ENCODE measurements at regions not wholly inside any gene's neighbourhood (a gene's known extent, or its start where the extent isn't known, plus 50 kb on each side); places are given as distances from the start of the nearest gene placed in this dataset.

DNA sequence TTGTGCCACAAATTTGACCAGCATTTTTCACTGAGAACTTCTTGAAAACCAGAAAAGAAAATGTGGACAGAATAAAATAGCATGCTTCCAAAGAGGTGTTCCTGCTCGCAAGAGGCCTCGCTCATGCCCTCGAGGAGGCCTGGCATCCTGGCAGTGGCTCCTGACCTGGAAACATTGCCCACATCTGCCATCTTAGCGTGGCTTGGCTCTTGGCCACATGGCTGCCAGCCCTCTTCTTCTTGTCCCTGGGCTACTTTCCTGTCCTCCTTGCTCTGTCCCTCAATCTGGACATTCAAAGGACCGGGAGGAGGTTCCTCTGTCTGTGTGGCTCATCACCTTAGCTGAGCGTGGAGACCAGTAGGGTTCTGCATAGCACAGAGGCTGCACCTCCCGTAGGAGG is 131.6 kb upstream of the TMEM72 start:
- no peak for DNase-seq (ENCODE audit: low spot score)

DNA sequence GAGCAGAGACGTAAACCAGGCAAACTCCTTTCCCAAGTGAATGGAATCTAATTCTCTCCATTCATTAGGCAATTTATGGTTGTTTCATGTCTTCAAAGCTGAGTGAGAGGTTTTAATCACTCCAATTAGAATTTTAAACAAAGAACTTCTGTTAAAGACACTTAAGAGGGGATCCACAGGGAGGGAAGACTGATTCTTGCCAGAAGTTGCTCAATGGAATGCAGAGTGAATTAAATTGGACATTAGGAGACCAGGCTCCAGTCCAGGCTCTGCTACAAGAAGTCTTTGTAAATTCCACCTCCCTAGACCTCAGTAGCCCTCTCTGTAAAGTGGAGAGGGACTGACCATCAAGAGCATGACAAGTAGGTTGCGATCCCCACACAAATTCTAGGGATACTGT is 130.7 kb upstream of the TMEM72 start:
- DNase-seq (ENCODE audit: low spot score): no peak

DNA sequence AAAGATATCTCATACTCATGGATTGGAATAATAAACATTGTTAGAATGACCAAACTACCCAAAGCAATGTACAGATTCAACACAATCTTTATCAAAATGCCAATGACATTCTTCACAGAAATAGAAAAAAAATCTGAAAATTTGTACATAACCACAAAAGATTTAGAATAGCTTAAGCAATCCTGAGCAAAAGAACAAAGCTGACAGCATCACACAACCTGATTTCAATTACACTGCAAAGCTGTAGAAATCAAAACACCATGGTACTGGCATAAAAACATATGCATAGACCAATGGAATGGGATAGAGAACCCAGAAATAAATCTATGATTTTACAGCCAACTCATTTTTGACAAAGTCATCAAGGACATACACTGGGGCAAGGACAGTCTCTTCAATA is 130.0 kb upstream of the TMEM72 start:
- DNase-seq (ENCODE audit: low spot score): no peak

DNA sequence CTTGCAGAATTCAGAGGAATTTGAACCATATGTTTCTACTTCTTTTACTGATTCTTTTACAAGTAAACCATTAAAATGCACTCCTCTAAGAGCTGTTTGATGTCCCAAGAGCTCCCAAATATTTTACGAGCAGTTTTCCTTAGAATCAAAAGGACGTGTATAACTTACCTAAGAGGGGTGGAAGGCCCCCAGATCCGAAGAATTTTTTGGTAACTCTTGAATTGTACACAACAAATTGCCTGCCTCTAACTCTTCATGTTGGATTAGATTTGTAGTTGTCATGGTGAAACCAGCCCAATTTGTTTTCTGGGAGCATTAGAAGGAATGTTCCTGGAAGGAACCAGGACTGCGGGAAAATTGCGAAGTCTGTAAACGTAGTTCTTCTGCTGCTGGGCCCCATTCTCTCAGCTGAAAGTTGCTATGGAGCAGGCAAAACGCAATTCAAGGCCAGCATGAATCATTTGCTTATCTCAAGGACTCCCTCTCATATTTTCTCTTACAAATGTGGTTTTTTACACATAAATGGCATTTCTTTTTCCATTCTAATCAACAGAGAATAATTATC is 124.8 kb upstream of the TMEM72 start:
- DNase-seq (ENCODE audit: low spot score): peak; percentile 14

DNA sequence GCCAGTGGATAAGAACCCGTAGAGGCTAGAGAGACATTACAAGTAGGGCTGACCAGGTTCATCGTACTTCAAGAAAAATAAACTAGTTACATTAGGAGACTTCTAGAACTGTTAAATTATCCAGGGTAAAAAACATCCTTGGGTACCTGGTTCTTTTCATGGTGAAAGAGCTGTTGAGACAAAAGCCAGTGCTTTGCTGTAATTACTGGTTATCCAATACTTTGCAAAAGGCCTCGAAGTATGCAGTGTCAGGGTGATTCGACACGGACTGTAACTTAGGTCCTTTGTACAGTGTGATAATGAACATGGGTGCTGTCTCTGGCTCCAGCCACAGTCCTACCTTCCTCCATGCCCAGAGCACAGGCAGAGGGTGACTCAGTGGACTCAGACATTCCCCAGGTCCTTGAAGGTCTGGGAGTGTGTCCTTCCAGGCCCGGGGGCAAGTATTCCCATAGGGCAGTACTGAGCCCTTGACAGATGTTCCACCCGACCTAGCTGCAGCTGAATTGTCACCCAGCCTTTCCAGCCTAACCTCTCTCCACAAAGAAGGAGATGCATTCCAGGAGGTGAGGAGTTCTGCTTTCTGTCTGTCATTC is 123.6 kb upstream of the TMEM72 start:
- DNase-seq (ENCODE audit: low spot score): no peak

GRCh38 chr10:44788147-44789129 is 122.7 kb upstream of the TMEM72 start:
- DNase-seq (ENCODE audit: low spot score): no peak

DNA sequence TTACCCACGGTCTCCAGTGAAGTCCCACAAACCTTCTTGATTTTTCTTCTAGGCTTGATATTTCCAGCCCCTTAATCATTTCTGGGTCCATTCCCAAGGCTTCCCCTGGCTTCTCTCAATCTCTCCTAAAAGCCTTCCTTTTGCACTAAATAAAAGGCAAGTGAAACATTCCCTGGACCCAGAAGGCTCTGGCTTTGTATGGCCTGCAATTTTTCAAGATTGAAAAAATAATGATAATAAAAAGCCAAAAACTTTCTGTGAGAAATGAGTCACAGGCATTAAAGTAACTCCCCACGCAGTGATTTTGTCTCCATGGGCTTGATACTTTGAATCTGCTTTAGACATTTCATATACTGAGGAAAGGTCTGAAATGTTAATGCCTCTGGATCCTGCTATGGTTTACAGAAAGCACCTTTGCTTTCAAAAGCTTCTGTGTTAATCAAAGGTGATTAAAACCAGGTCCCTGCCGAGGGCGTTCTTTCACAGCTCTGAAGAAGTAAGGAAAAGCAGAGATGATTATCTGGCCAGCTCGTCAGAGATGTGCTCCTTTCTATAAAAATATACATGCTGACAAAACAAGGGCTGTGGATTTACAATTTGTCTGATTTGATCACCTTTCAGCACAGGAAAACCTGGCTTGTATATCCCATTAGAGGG is 118.9 kb upstream of the TMEM72 start:
- no peak for DNase-seq (ENCODE audit: low spot score)

GRCh38 chr10:44799966-44800365 is 111.2 kb upstream of the TMEM72 start:
- no peak for DNase-seq (ENCODE audit: low spot score)

GRCh38 chr10:44801383-44802327 is 109.5 kb upstream of the TMEM72 start:
- DNase-seq (ENCODE audit: low spot score): peak; percentile 89

DNA sequence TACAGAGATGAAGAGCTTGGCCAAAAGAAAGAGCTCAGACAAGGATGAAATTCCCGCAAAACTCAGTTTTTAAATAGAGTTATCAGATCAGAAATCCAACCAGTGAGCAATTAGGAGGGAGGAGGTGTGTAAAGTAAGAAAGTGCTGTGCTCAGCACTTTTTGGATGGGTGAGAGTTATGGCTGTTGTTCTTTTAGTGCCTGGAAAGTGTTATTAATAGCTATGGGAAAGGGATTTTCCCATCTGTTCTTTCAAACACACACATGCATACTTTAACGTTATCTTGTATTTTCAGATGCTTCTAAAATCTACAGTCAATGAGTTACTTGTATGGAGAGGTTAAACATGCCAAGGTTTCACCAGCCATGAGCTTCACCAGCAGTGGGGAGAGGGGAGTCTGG is 107.3 kb upstream of the TMEM72 start:
- DNase-seq (ENCODE audit: low spot score): no peak

- DNase-seq (ENCODE audit: low spot score): no peak
Measured at GRCh38 chr10:44804661-44805060, 106.5 kb upstream of the TMEM72 start.

- no peak for DNase-seq (ENCODE audit: low spot score)
Measured at GRCh38 chr10:44805466-44806210, 105.5 kb upstream of the TMEM72 start.

GRCh38 chr10:44806950-44807349 is 104.2 kb upstream of the TMEM72 start:
- no peak for DNase-seq (ENCODE audit: low spot score)

DNA sequence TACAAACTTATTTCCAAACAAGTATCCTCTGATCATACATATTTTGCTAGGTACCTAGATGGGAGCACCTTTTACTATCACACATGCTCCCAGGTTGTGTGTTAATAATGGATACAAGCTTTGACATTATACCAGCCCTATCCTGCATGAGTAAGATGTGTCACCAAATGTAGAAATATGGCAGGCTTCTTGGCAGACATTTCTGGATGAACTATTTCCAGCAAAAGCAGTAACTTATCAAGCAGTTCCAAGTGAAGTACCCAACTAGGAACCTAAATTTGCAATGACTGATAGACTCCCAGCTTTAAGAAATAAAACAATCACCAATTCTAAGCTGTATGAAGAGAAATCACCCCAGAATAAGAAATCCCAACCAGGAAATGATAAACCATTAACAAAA is 103.7 kb upstream of the TMEM72 start:
- DNase-seq (ENCODE audit: low spot score): no peak

DNA sequence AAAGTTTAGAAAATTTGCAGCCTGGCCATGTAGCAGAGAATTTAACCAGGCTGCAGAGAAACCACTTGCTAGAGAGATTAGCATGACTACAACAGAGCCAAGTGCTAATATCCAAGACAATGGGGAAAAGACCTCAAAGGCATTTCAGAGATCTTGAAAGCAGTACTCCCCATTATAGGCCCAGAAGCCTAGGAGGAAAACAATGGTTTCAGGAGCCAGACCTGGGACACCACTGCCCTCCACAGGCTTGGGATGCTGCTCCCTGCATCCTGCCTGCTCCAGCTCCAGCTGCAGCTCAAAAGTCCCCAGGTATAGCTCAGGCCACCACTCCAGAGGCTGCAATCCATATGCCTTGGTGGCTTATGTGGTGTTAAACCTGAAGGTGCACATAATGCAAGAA is 101.5 kb upstream of the TMEM72 start:
- DNase-seq (ENCODE audit: low spot score): no peak

- DNase-seq (ENCODE audit: low spot score): no peak
Measured at GRCh38 chr10:44811072-44811471, 100.1 kb upstream of the TMEM72 start.

DNA sequence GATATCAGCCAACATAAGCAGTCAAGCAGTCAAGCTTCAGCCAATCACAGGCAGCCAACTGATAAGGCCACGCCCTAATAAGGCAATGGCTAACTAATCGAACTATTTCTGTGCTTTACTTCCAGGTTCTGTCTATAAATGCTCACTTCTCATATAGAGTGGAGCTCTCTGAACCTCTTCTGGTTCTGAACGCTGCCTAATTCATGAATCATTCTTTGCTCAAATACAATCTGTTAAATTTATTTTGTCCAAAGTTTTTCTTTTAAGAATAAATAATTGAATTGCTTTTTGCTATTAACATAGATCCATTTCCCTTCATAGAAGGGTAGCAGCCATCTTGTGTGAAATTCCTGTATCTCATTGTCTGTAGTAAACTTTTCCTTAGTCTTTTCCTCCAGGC is 97.9 kb upstream of the TMEM72 start:
- DNase-seq (ENCODE audit: low spot score): no peak

DNA sequence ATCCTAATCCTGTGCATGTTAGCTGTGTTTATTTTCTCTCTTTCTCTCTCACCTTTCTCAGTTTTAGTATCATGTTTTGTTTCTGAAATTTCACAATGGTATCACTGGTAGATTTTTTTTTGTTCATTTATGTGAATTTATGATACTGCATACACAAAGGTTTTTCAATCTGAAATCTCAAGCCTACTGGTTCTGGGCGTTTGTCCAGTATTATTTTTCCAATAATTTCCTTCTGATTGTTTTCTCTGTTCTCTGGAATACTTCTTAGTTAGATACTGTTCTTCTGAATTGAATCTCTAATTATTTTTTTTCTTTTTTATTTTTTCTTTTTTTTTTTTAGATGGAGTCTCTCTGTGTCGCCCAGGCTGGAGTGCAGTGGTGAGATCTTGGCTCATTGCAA is 96.2 kb upstream of the TMEM72 start:
- DNase-seq (ENCODE audit: low spot score): no peak

- DNase-seq (ENCODE audit: low spot score): no peak
Measured at GRCh38 chr10:44818041-44818649, 93.0 kb upstream of the TMEM72 start.

GRCh38 chr10:44818701-44819127 is 92.4 kb upstream of the TMEM72 start:
- DNase-seq (ENCODE audit: low spot score): no peak
